ENCODE measurements at regions not wholly inside any gene's neighbourhood (a gene's known extent, or its start where the extent isn't known, plus 50 kb on each side); places are given as distances from the start of the nearest gene placed in this dataset.

DNA sequence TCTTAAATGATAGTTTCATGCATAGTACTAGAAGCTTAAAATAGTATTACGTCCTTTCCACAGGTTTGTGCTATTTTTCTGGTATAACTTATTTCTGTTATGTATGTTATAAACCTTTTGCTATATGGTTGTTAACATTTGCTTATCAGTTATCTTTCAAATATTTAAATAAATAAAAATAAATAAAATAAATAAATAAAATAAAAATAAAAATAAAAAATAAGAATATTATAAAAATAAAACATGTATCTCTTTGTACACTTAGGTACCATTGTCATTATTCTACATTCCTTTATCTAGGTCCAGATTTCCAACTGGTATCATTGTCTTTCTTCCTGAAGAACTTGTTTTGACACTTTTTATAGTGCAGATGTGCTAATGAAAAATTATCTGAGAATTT, 1310.4 kb upstream of the SLC10A2 start:
- H3K27me3 ChIP-seq = no peaks in the 10 kb centered on the region
- TF ChIP-seq, protein P1, sequence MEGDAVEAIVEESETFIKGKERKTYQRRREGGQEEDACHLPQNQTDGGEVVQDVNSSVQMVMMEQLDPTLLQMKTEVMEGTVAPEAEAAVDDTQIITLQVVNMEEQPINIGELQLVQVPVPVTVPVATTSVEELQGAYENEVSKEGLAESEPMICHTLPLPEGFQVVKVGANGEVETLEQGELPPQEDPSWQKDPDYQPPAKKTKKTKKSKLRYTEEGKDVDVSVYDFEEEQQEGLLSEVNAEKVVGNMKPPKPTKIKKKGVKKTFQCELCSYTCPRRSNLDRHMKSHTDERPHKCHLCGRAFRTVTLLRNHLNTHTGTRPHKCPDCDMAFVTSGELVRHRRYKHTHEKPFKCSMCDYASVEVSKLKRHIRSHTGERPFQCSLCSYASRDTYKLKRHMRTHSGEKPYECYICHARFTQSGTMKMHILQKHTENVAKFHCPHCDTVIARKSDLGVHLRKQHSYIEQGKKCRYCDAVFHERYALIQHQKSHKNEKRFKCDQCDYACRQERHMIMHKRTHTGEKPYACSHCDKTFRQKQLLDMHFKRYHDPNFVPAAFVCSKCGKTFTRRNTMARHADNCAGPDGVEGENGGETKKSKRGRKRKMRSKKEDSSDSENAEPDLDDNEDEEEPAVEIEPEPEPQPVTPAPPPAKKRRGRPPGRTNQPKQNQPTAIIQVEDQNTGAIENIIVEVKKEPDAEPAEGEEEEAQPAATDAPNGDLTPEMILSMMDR (IDR thresholded peaks at IDR 0.05) = no peak

GRCh38 chr13:104375614-104376013, 1309.4 kb upstream of the SLC10A2 start:
- intact Hi-C loops (cut with DNase I; ENCODE audit: low total_unique reads) = no loop called here
- TF ChIP-seq, protein P1 (IDR thresholded peaks at IDR 0.05) = no peak
- H3K4me1 ChIP-seq = no peaks in the 10 kb centered on the region
- no peaks in the 10 kb centered on the region for H3K36me3 ChIP-seq
- no peak overlapping the region for H3K27ac ChIP-seq
- H3K4me3 ChIP-seq = no peak overlapping the region
- DNase-seq = no peak
- H3K27me3 ChIP-seq = no peaks in the 10 kb centered on the region
- no peaks in the 10 kb centered on the region for H3K9me3 ChIP-seq

More for the DNA sequence above, 1310.4 kb upstream of the SLC10A2 start:
- no peaks in the 10 kb centered on the region for H3K4me1 ChIP-seq
- no peak for DNase-seq
- no peaks in the 10 kb centered on the region for H3K36me3 ChIP-seq
- intact Hi-C loops (cut with DNase I; ENCODE audit: low total_unique reads) = no loop called here
- H3K27ac ChIP-seq = no peak overlapping the region
- H3K9me3 ChIP-seq = no peaks in the 10 kb centered on the region
- no peak overlapping the region for H3K4me3 ChIP-seq

DNA sequence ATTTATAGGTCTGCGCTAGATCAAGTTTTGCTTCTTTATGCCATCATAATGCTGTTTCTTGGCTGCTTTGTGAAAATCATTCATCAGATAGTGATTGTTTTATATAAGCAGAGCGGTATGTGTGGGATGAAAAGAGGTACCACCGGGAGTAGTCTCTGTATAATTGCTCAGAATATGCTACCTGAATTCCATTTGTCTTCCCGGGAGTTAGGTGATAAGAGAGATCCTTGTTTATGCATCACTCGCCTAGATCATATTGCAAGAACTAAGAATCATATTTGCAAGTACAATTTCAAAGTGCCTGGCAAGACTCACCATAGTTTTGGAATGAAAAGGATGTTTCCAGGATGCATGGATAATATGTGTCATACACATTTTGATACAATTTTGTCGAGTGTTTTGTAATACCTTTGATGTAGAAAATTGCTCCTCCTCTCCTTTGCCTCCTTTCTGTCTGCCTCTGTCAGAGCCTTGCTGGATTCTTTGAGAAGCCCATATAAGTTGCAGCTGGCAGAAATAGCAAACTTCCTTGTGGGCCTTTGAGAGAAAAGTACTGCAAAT, 1306.0 kb upstream of the SLC10A2 start:
- no peak overlapping the region for H3K27ac ChIP-seq
- H3K4me1 ChIP-seq = no peaks in the 10 kb centered on the region
- intact Hi-C loops (cut with DNase I; ENCODE audit: low total_unique reads) = no loop called here
- DNase-seq = no peak
- H3K4me3 ChIP-seq = no peak overlapping the region
- H3K36me3 ChIP-seq = no peaks in the 10 kb centered on the region
- no peaks in the 10 kb centered on the region for H3K9me3 ChIP-seq
- TF ChIP-seq, protein P1 (IDR thresholded peaks at IDR 0.05) = no peak
- no peaks in the 10 kb centered on the region for H3K27me3 ChIP-seq

GRCh38 chr13:104365430-104365829, 1299.2 kb upstream of the SLC10A2 start:
- H3K4me3 ChIP-seq = no peak overlapping the region
- H3K27ac ChIP-seq = no peak overlapping the region
- H3K27me3 ChIP-seq = no peaks in the 10 kb centered on the region
- DNase-seq = no peak
- peaks cover 0 to 9% (median 0%) of the 10 kb centered on the region in 3 donors for H3K9me3 ChIP-seq
- TF ChIP-seq, protein P1 (IDR thresholded peaks at IDR 0.05) = no peak
- H3K4me1 ChIP-seq = no peaks in the 10 kb centered on the region
- intact Hi-C loops (cut with DNase I; ENCODE audit: low total_unique reads) = no loop called here
- H3K36me3 ChIP-seq = no peaks in the 10 kb centered on the region

- TF ChIP-seq, protein P1 (IDR thresholded peaks at IDR 0.05) = no peak
- Histone ChIP-seq H3K27me3 (no peaks in the 10 kb centered on the region), H3K27ac (no peak overlapping the region), H3K9me3 (peaks cover 0 to 6% (median 0%) of the 10 kb centered on the region in 3 donors), H3K4me3 (no peak overlapping the region), H3K4me1 (no peaks in the 10 kb centered on the region), H3K36me3 (no peaks in the 10 kb centered on the region)
- intact Hi-C loops (cut with DNase I; ENCODE audit: low total_unique reads) = no loop called here
- no peak for DNase-seq
Measured at GRCh38 chr13:104357672-104358354, 1291.6 kb upstream of the SLC10A2 start.
